ENCODE measurements at regions not wholly inside any gene's neighbourhood (a gene's known extent, or its start where the extent isn't known, plus 50 kb on each side); places are given as distances from the start of the nearest gene placed in this dataset.

GRCh38 chr10:130781206-130781605, 530.3 kb downstream of the TCERG1L start:
- TF ChIP-seq EP300 (IDR thresholded peaks at IDR 0.05) (no peak), POLR2A (IDR thresholded peaks at IDR 0.05) (no peak), POLR2AphosphoS5 (IDR thresholded peaks at IDR 0.05) (no peak), CTCF (IDR thresholded peaks at IDR 0.05) (no peak)

GRCh38 chr10:130781623-130782022, 529.9 kb downstream of the TCERG1L start:
- Histone ChIP-seq H3K27me3 (no peaks in the 10 kb centered on the region), H3K4me3 (no peak overlapping the region), H3K9me3 (no peaks in the 10 kb centered on the region), H3K27ac (no peak overlapping the region), H3K36me3 (no peaks in the 10 kb centered on the region), H3K4me1 (no peaks in the 10 kb centered on the region)
- no peak for TF ChIP-seq POLR2A (IDR thresholded peaks at IDR 0.05)
- no peak for TF ChIP-seq CTCF (IDR thresholded peaks at IDR 0.05)
- TF ChIP-seq POLR2AphosphoS5 (IDR thresholded peaks at IDR 0.05), result no peak
- no peak for TF ChIP-seq EP300 (IDR thresholded peaks at IDR 0.05)
- WGBS, 2 donors, result 77 to 78% methylated on average over 7 of the region's 7 CpGs
- ATAC-seq (ENCODE audit: low FRiP score in 2 of 2), result no peak
- DNase-seq, result no peak

More at GRCh38 chr10:130781206-130781605, 530.3 kb downstream of the TCERG1L start:
- no peaks in the 10 kb centered on the region for H3K27me3 ChIP-seq
- H3K9me3 ChIP-seq, result no peaks in the 10 kb centered on the region
- no peak for ATAC-seq (ENCODE audit: low FRiP score in 2 of 2)
- H3K36me3 ChIP-seq, result no peaks in the 10 kb centered on the region
- H3K4me1 ChIP-seq, result no peaks in the 10 kb centered on the region
- no peak for DNase-seq
- no peak overlapping the region for H3K4me3 ChIP-seq
- WGBS, 2 donors, result 70 to 73% methylated on average over 4 to 8 of the region's 8 CpGs
- no peak overlapping the region for H3K27ac ChIP-seq

- DNase-seq (no peak), ATAC-seq (ENCODE audit: low FRiP score in 2 of 2) (no peak)
- no peaks in the 10 kb centered on the region for H3K36me3 ChIP-seq
- no peak for TF ChIP-seq EP300 (IDR thresholded peaks at IDR 0.05)
- no peak for TF ChIP-seq CTCF (IDR thresholded peaks at IDR 0.05)
- TF ChIP-seq POLR2A (IDR thresholded peaks at IDR 0.05), result no peak
- TF ChIP-seq POLR2AphosphoS5 (IDR thresholded peaks at IDR 0.05), result no peak
- H3K27ac ChIP-seq, result no peak overlapping the region
- no peaks in the 10 kb centered on the region for H3K9me3 ChIP-seq
- H3K4me1 ChIP-seq, result no peaks in the 10 kb centered on the region
- H3K4me3 ChIP-seq, result no peak overlapping the region
- no peaks in the 10 kb centered on the region for H3K27me3 ChIP-seq
- WGBS, 2 donors, result 68 to 70% methylated on average over 10 to 11 of the region's 11 CpGs
These were observed 529.1 kb downstream of the TCERG1L start for GRCh38 chr10:130782467-130782866.

- H3K9me3 ChIP-seq, result no peaks in the 10 kb centered on the region
- H3K4me1 ChIP-seq, result no peaks in the 10 kb centered on the region
- no peak overlapping the region for H3K4me3 ChIP-seq
- H3K36me3 ChIP-seq, result no peaks in the 10 kb centered on the region
- no peak for TF ChIP-seq POLR2A (IDR thresholded peaks at IDR 0.05)
- no peak for TF ChIP-seq CTCF (IDR thresholded peaks at IDR 0.05)
- no peak for TF ChIP-seq EP300 (IDR thresholded peaks at IDR 0.05)
- TF ChIP-seq POLR2AphosphoS5 (IDR thresholded peaks at IDR 0.05), result no peak
- H3K27ac ChIP-seq, result no peak overlapping the region
- DNase-seq, result no peak
- H3K27me3 ChIP-seq, result no peaks in the 10 kb centered on the region
- 83 to 85% methylated on average over 8 to 11 of the region's 12 CpGs for WGBS, 2 donors
- ATAC-seq (ENCODE audit: low FRiP score in 2 of 2), result no peak
These were observed 527.2 kb downstream of the TCERG1L start for GRCh38 chr10:130784326-130784725.

GRCh38 chr10:130786365-130786966, 525.1 kb downstream of the TCERG1L start:
- Histone ChIP-seq H3K4me3 (no peak overlapping the region), H3K27ac (no peak overlapping the region), H3K27me3 (no peaks in the 10 kb centered on the region), H3K4me1 (no peaks in the 10 kb centered on the region), H3K9me3 (no peaks in the 10 kb centered on the region), H3K36me3 (no peaks in the 10 kb centered on the region)
- no peak for ATAC-seq (ENCODE audit: low FRiP score in 2 of 2)
- no peak for TF ChIP-seq POLR2A (IDR thresholded peaks at IDR 0.05)
- no peak for TF ChIP-seq EP300 (IDR thresholded peaks at IDR 0.05)
- no peak for TF ChIP-seq CTCF (IDR thresholded peaks at IDR 0.05)
- no peak for TF ChIP-seq POLR2AphosphoS5 (IDR thresholded peaks at IDR 0.05)
- WGBS, 2 donors, result 75 to 78% methylated on average over 8 to 20 of the region's 20 CpGs
- no peak for DNase-seq
